Tibial nerve (tissue), 4 donors: ENCODE measurements at regions not wholly inside any gene's neighbourhood (a gene's known extent, or its start where the extent isn't known, plus 50 kb on each side); places are given as distances from the start of the nearest gene placed in this dataset.
"Not testable (repeated sequence)": the region's sequence is repeated elsewhere in the genome, so short reads cannot be mapped to it uniquely, and the experiment has no call there.

Experiments used
- DNase-seq, 2 donors: peaks; one replicate each; pipeline ENCODE4 v3.0.0-alpha.2; 2019; ENCODE audit warnings: low spot score in 2 of 2
- H3K27ac ChIP-seq, 4 donors: fragments of 200-600 bp; sonication (generic) in 3 of 4; one replicate each; pipeline ENCODE4 v1.5.1; 2017 to 2019; ENCODE audit warnings: mild to moderate bottlenecking in 1 of 4
- H3K27me3 ChIP-seq, 2 donors: fragments of 200-600 bp; sonication (generic) in 1 of 2; one replicate each; pipeline versions ENCODE4 v1.5.1 to v1.6.0; 2017 to 2019
- H3K36me3 ChIP-seq, 3 donors: fragments of 200-600 bp; sonication (generic); one replicate each; pipeline ENCODE4 v1.5.1; 2018 to 2019
- H3K4me1 ChIP-seq, 4 donors: fragments of 200-600 bp; sonication (generic) in 3 of 4; one replicate each; pipeline ENCODE4 v1.5.1; 2017 to 2019
- H3K4me3 ChIP-seq, 4 donors: fragments of 200-600 bp; sonication (generic) in 3 of 4; one replicate each; pipeline ENCODE4 v1.5.1; 2017 to 2019; ENCODE audit warnings: mild to moderate bottlenecking in 1 of 4, moderate library complexity in 1 of 4
- H3K9me3 ChIP-seq, 4 donors: fragments of 200-600 bp; sonication (generic) in 3 of 4; one replicate each; pipeline ENCODE4 v1.5.1; 2017 to 2019
- CTCF ChIP-seq, 5 experiments: fragments of 200-600 bp in 3 of 5; fragments of 450-650 bp in 2 of 5; sonication (generic) in 3 of 5; IDR thresholded peaks; one replicate each; pipeline ENCODE4 v1.5.1; 2016 to 2019; ENCODE audit warnings: antibody characterized with exemption in 5 of 5, mild to moderate bottlenecking in 3 of 5, moderate library complexity in 2 of 5
- EP300 ChIP-seq, 2 donors: sonication (generic); formaldehyde crosslinking; IDR thresholded peaks; one replicate each; pipeline ENCODE4 v1.6.1; 2017; ENCODE audit warnings: antibody characterized with exemption in 2 of 2, mild to moderate bottlenecking in 1 of 2
- POLR2A ChIP-seq, 2 donors: fragments of 450-650 bp; IDR thresholded peaks; one replicate each; pipeline ENCODE4 v1.6.1; 2017; ENCODE audit warnings: antibody characterized with exemption in 2 of 2, mild to moderate bottlenecking in 2 of 2, moderate library complexity in 2 of 2
- WGBS, 2 donors: methylation state at CpG; one replicate each; pipeline ENCODE4 v1.1.5; 2018; 5-methylcytosine and 5-hydroxymethylcytosine counted together

DNA sequence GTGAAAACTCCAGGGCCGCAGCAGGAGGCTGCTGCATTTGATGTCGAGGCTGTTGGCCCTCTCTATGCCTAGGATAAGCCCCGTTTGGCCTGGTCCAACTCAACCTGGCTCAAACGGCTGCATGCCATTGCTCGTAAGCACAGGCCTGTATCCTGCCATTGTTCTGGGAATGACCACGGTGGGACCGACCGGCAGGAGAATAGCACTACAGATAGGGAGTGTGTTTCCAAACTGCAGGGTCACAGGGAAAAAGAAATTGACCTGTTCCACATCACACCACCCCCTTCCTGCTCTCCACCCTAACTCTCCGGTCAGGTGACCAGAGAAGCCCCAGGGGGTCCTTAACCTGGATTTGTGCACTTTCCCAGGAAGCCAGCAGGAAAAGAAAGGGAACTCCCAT is 278.7 kb upstream of the KLF4 start:
- WGBS, 2 donors: 69 to 78% methylated on average over 8 to 9 of the region's 9 CpGs
- no peaks in the 10 kb centered on the region for H3K4me1 ChIP-seq
- H3K4me3 ChIP-seq: no peak overlapping the region
- DNase-seq: no peak
- H3K27ac ChIP-seq: no peak overlapping the region
- H3K27me3 ChIP-seq: no peaks in the 10 kb centered on the region
- H3K36me3 ChIP-seq: no peaks in the 10 kb centered on the region
- H3K9me3 ChIP-seq: peaks cover 0 to 5% (median 0%) of the 10 kb centered on the region in 4 donors
- TF ChIP-seq POLR2A (IDR thresholded peaks at IDR 0.05) (no peak), EP300 (IDR thresholded peaks at IDR 0.05) (peak in 1 of 2 donors; percentile 15)

- no peaks in the 10 kb centered on the region for H3K27me3 ChIP-seq
- no peak overlapping the region for H3K27ac ChIP-seq
- H3K4me1 ChIP-seq: no peaks in the 10 kb centered on the region
- no peak overlapping the region for H3K4me3 ChIP-seq
- 89 to 97% methylated on average over 4 of the region's 4 CpGs for WGBS, 2 donors
- DNase-seq: no peak
- TF ChIP-seq EP300 (IDR thresholded peaks at IDR 0.05): no peak
- no peak for TF ChIP-seq POLR2A (IDR thresholded peaks at IDR 0.05)
- no peak for TF ChIP-seq CTCF (IDR thresholded peaks at IDR 0.05)
- no peaks in the 10 kb centered on the region for H3K36me3 ChIP-seq
- H3K9me3 ChIP-seq: peaks cover 0 to under 1% (median 0%) of the 10 kb centered on the region in 4 donors
These were observed 278.1 kb upstream of the KLF4 start for GRCh38 chr9:107767711-107768110.

DNA sequence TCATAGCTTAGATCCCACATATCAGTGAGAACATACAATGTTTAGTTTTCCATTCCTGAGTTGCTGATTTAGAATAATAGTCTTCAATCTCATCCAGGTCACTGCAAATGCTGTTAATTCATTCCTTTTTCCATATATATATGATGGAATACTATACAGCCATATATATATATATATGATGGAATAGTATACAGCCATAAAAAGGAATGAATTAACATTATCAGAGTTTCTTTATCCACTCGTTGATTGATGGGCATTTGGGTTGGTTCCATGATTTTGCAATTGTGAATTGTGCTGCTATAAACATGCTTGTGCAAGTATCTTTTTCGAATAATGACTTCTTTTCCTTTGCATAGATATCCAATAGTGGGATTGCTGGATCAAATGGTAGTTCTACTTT is 273.9 kb upstream of the KLF4 start:
- not testable (repeated sequence) for H3K36me3 ChIP-seq, H3K4me1 ChIP-seq, H3K27ac ChIP-seq, H3K4me3 ChIP-seq, H3K9me3 ChIP-seq, H3K27me3 ChIP-seq, DNase-seq
- WGBS, 2 donors: 87% methylated on average over 2 of the region's 2 CpGs

DNA sequence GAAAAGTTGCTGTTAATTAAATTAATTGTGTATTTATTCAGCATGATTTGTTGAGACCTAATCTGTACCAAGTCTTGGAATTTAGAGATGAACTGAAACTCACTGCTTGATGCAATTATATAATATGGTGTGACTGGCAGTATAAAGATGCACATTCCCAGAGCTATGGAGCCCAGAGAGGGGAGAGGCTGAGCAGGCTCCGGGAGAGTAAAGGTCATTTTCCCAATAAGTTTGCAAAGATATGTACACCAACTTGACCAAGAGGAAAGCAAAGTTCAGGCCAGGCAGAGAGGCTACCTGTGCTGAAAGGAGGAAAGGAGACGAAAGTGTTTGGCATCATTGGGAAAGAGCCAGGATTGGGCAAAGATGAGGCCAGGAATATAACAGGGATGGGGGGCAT is 271.7 kb upstream of the KLF4 start:
- Histone ChIP-seq H3K4me1 (no peaks in the 10 kb centered on the region), H3K9me3 (peaks cover 0 to 6% (median 0%) of the 10 kb centered on the region in 4 donors), H3K4me3 (no peak overlapping the region), H3K36me3 (no peaks in the 10 kb centered on the region), H3K27ac (peak overlapping the region in 1 of 4 donors; percentile 25), H3K27me3 (no peaks in the 10 kb centered on the region)
- TF ChIP-seq EP300 (IDR thresholded peaks at IDR 0.05) (no peak), POLR2A (IDR thresholded peaks at IDR 0.05) (no peak), CTCF (IDR thresholded peaks at IDR 0.05) (no peak)
- WGBS, 2 donors: 91 to 92% methylated on average over 2 of the region's 2 CpGs
- no peak for DNase-seq

DNA sequence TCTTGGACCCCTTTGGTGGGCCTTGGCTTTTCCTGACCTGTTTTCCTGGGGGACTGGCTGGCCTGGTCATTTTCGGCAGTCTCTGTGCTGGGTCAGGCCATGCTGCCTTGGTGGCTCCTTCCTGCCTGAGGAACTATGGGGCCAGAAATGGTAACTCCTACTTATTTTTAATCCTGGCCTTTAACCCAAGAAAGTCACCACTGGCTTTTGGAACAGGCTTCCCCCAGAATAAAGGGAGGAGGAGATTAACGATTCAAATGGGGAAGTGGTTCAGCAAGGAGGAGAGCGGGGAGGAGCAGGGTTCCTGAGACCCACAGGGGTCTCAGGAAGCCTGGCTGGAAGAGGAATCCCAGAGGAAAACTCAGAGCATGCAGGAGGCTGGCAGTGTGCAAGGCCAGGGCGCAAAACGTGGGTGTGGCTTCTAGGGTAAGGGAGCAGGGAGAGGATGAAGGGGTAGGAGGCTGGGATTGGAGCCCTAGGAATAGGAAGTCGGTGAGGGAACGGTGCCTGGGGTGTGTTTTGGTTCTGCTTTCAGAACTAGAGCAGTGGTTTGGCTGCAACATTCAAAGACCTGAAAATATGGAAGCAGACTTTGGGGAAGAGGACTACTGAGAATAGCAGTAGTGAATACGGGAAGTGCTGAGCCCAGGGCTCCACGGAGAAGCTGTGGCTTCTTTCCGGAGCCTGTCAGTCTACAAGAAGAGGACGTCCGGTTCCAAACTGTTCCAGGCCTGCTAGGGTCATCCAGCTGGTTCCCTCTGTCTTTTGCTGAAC is 271.1 kb upstream of the KLF4 start:
- H3K4me1 ChIP-seq: no peaks in the 10 kb centered on the region
- WGBS, 2 donors: 71 to 72% methylated on average over 12 of the region's 12 CpGs
- DNase-seq: no peak
- no peaks in the 10 kb centered on the region for H3K36me3 ChIP-seq
- no peak for TF ChIP-seq POLR2A (IDR thresholded peaks at IDR 0.05)
- TF ChIP-seq EP300 (IDR thresholded peaks at IDR 0.05): peak in 1 of 2 donors; percentile 74
- no peak overlapping the region for H3K4me3 ChIP-seq
- H3K9me3 ChIP-seq: peaks cover 0 to 6% (median 0%) of the 10 kb centered on the region in 4 donors
- peak overlapping the region in 2 of 4 donors; percentile 17 to 58 for H3K27ac ChIP-seq
- H3K27me3 ChIP-seq: no peaks in the 10 kb centered on the region

- TF ChIP-seq POLR2A (IDR thresholded peaks at IDR 0.05): no peak
- no peak for TF ChIP-seq CTCF (IDR thresholded peaks at IDR 0.05)
- TF ChIP-seq EP300 (IDR thresholded peaks at IDR 0.05): no peak
- Histone ChIP-seq H3K4me3 (no peak overlapping the region), H3K27me3 (no peaks in the 10 kb centered on the region), H3K4me1 (peaks cover 0 to 4% (median 0%) of the 10 kb centered on the region in 4 donors), H3K9me3 (peaks cover 0 to 6% (median 0%) of the 10 kb centered on the region in 4 donors), H3K36me3 (no peaks in the 10 kb centered on the region), H3K27ac (peak overlapping the region in 1 of 4 donors; percentile 58)
- 83 to 85% methylated on average over 5 of the region's 5 CpGs for WGBS, 2 donors
- no peak for DNase-seq
These were observed 270.2 kb upstream of the KLF4 start for GRCh38 chr9:107759823-107760166.
